GM19035 (cell line): ENCODE measurements at regions not wholly inside any gene's neighbourhood (a gene's known extent, or its start where the extent isn't known, plus 50 kb on each side); places are given as distances from the start of the nearest gene placed in this dataset.
"Not testable (repeated sequence)": the region's sequence is repeated elsewhere in the genome, so short reads cannot be mapped to it uniquely, and the experiment has no call there.

Experiments used
- ATAC-seq: cut with Tn5 transposase; IDR thresholded peaks from one replicate; pipeline ENCODE4 v1.9.1; 2021; ENCODE audit not compliant: unreplicated experiment

- ATAC-seq, result no peak
Observed at GRCh38 chr7:25686493-25686892, 458.2 kb upstream of the NPVF start.

- no peak for ATAC-seq
Observed at GRCh38 chr7:25694211-25694610, 457.8 kb upstream of the NFE2L3 start.

- ATAC-seq, result no peak
Observed at GRCh38 chr7:25694699-25695098, 457.3 kb upstream of the NFE2L3 start.

- no peak for ATAC-seq
Observed at GRCh38 chr7:25696571-25696970, 455.4 kb upstream of the NFE2L3 start.

GRCh38 chr7:25698451-25699113, 453.4 kb upstream of the NFE2L3 start:
- ATAC-seq, result no peak

GRCh38 chr7:25700141-25700540, 451.9 kb upstream of the NFE2L3 start:
- ATAC-seq, result not testable (repeated sequence)

GRCh38 chr7:25704413-25704812, 447.6 kb upstream of the NFE2L3 start:
- no peak for ATAC-seq

- ATAC-seq, result no peak
Observed at GRCh38 chr7:25706764-25707163, 445.2 kb upstream of the NFE2L3 start.

GRCh38 chr7:25707768-25708620, 444.0 kb upstream of the NFE2L3 start:
- ATAC-seq, result no peak

GRCh38 chr7:25710959-25711358, 441.0 kb upstream of the NFE2L3 start:
- ATAC-seq, result no peak

- ATAC-seq, result no peak
Observed at GRCh38 chr7:25711940-25712339, 440.1 kb upstream of the NFE2L3 start.

- no peak for ATAC-seq
Observed at GRCh38 chr7:25712500-25712899, 439.5 kb upstream of the NFE2L3 start.

GRCh38 chr7:25714013-25714412, 438.0 kb upstream of the NFE2L3 start:
- no peak for ATAC-seq

GRCh38 chr7:25716421-25716820, 435.6 kb upstream of the NFE2L3 start:
- no peak for ATAC-seq

GRCh38 chr7:25718596-25718995, 433.4 kb upstream of the NFE2L3 start:
- ATAC-seq, result no peak

- ATAC-seq, result no peak
Observed at GRCh38 chr7:25719190-25719896, 432.7 kb upstream of the NFE2L3 start.

GRCh38 chr7:25720427-25720826, 431.6 kb upstream of the NFE2L3 start:
- ATAC-seq, result no peak

GRCh38 chr7:25722856-25723255, 429.1 kb upstream of the NFE2L3 start:
- ATAC-seq, result no peak

- ATAC-seq, result no peak
Observed at GRCh38 chr7:25725451-25725850, 426.5 kb upstream of the NFE2L3 start.

GRCh38 chr7:25726170-25726780, 425.7 kb upstream of the NFE2L3 start:
- ATAC-seq, result no peak

- no peak for ATAC-seq
Observed at GRCh38 chr7:25726781-25727311, 425.2 kb upstream of the NFE2L3 start.
